Fibroblast of peridontal ligament (primary cell): ENCODE measurements at regions not wholly inside any gene's neighbourhood (a gene's known extent, or its start where the extent isn't known, plus 50 kb on each side); places are given as distances from the start of the nearest gene placed in this dataset.
"Not testable (repeated sequence)": the region's sequence is repeated elsewhere in the genome, so short reads cannot be mapped to it uniquely, and the experiment has no call there.

Experiments
- DNase-seq: peaks from one replicate; pipeline ENCODE4 v3.0.0-alpha.2; 2010; ENCODE audit errors: extremely low read depth

- DNase-seq = no peak
These were observed 118.1 kb upstream of the EGR2 start for GRCh38 chr10:62934258-62934657.

GRCh38 chr10:62928763-62929162, 112.6 kb upstream of the EGR2 start:
- DNase-seq = not testable (repeated sequence)

DNA sequence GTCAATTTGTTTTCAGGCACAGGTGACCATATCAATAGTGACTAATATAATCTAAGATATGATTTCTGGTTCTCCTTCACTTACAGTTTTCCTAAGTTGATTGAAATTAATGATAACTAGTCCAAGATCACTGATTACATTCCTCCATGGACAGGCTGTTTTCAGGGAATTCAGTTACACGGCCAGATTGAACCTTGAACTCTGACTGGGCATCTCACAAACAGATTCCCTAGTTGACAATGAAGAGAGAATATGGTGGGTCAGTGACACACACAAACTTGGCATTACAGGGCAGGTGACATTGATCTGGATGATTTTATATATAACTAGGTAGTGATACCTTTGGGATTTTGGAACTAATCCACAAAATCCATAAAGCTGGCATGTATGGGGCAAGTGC, 110.2 kb upstream of the EGR2 start:
- no peak for DNase-seq

- DNase-seq = no peak
These were observed 108.2 kb upstream of the EGR2 start for GRCh38 chr10:62924344-62924748.

DNA sequence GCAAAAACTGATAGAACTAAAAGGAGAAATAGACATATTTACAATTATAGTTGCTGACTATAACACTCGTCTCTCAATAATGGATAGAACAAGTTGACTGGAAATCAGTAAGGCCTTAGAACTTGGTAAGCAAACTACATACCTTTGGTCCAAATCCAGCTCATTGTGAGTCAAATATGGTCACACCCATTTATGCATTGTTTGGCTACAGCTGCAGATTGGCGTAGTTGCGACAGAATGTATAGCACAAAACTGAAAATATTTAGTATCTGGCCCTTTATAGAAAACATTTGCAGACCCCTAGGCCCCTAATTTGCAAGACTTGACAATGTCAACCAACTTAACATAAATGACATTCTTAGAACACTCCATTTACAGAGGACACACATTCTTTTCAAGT, 103.6 kb upstream of the EGR2 start:
- no peak for DNase-seq

DNA sequence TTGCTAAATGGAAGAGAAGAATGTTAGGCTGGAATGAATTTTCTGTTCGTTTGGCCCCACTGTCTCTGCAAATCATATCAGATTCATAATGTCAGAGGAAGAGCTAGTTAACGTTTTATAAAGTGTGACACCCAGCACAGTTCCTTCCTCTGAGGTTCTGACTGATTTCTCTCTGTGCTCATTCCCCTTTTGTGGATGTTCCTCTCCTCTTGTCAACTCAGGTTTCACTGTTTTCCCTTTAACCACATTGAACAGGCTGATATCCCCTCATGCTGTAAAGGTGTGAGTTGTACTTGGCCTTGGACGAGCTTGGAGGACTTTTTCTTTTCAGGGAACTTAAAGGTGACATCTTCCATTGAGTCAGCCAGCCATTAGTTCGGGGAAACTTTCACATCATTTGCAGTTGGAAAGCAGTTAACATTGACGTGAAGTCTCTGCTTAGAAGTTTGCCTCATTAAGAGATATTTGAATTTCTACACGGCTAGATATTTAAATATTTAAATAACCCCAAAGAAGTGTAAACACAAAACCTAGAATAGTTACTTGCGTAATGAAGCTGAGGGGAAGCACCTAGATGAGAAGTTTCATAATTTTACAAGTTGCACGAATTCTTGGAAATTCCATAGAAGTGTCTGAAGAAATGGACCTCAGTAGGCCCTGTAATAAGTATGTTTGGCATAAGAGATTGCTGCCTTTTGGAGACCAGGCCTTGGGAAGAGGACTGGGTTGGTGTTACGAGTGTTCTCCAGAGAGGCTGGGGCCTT, 101.5 kb upstream of the EGR2 start:
- no peak for DNase-seq

DNA sequence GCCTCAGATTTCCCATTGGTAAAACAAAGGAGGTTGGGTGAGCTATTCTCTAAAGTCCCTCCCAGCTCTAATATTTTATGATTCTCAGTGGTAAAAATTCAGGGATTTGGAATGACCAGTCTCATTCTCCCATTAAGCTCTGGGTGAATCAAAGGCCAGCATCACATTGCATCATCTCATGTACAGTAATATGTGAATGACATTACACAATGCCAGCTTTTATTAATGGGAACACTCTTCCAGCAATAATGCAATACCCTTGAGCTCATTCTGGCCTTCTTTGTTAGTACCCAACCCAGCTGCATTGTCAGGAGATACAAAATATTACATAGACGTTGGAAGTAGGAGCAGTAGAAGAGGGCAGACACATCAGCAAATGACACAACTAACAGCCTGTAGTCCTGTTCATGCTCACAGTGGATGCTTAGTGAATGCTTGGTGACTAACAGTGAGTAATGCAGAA, 100.0 kb upstream of the EGR2 start:
- peak; percentile 45 for DNase-seq

DNA sequence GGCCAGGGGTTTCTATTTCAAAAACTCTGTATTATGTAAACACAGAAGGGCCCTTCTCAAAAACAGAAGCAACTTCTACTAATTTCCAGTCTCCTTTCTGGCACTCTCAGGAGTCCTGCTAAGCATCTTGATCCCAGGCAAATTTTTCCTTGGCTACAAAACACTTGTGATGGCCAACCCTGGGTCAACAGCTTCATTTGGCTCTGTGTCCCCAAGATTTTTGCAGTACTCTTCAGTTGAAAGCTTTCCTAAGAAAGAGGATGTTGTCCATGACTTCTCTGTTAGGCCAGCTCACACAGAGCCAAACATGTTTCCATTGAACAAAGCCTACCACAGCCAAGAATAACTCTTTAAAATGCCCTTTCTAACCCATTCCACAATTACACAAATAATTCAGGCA, 99.0 kb upstream of the EGR2 start:
- no peak for DNase-seq

- no peak for DNase-seq
These were observed 95.9 kb upstream of the EGR2 start for GRCh38 chr10:62912086-62912485.

DNA sequence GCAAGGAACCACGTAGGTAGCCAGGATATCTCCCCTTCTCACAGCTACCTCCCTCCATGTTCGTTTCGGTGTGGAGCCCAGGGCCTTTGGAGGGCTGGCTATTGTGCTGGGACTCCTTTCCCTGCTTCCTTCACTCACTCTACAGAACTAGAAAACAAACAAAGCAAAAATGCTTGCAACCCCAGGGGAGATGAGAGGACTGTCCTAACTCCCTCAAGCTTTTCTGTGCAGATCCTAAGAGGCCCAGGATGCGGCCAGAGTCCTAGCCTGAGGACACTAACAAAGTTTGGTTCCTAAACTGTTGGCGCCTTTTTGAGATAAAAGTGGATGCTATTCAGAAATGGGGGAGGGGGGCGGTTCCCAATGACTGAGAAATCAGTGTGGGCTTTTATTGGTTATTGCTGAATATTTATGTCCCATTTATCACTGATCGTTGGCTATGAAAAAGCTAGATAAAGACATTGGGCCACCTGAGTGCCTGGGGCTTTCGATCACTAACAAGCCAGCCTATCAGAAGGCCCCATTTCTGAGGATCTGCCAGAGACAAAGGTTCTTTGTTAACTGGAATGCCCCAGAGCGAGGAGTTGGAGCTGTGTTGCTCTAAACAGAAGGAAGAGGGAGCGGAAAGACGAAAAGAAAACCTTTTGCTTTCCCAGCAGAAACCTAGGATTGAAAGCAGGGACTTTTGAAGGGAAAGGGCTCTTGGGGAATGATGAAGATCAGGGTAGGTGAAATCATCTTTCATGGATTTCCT, 95.2 kb upstream of the EGR2 start:
- no peak for DNase-seq

DNA sequence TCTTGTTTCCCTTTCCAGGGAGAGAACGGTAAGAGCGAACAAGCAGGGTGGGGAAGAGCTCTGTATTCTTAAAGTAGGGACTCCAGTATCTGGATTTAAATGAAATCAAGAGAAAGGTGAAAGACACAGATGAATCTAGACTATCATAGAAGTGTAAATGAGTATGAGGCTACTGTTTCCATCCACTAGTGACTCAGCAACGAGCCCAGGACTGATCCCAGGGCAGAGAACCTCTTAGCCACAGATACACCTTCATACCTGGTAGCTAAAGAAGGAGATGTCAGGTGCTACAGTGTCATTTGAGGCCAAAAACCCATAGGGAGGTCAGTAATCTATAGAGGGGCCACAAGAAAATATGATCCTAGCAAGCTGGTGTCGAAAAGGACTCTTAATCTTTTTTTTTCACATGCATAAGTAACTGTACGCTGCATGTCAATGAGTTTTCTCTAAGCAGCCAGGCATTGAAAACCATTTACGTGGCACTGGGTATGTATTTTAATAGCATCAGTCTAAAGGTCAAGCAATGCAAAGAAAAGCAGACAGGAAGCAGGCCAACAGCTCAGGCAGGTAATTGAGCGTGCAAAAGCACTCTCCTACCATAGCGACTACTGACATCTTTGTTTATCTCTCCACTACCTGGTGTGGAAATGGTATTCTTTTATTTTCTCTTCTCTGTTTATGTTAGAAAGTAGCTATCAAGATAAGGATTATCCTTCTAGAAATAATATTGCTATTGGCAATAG, 91.5 kb upstream of the EGR2 start:
- DNase-seq = no peak

GRCh38 chr10:62904281-62904875, 88.2 kb upstream of the EGR2 start:
- DNase-seq = no peak

DNA sequence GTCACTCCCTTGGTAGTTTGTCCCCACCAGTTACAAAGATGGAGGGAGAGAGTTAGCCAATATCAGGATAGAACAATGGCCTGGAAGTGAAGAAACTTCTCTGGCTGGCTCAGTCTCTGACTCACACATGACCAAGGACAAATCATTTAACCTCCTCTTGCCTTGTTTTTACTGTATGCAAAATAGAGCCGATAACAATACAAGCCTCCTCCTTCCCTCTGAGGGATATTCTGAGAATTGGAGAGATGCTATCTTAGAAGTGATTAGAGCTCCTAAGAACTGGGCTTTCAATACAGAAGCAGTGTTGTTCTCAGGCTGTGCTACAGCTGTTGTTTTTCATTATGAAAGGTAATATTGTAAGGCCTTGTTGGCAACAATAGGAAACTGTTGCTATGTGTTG, 87.7 kb upstream of the EGR2 start:
- no peak for DNase-seq

- DNase-seq = no peak
These were observed 84.8 kb upstream of the EGR2 start for GRCh38 chr10:62900829-62901571.

GRCh38 chr10:62899311-62899710, 83.1 kb upstream of the EGR2 start:
- no peak for DNase-seq

GRCh38 chr10:62895063-62895462, 78.9 kb upstream of the EGR2 start:
- DNase-seq = no peak

DNA sequence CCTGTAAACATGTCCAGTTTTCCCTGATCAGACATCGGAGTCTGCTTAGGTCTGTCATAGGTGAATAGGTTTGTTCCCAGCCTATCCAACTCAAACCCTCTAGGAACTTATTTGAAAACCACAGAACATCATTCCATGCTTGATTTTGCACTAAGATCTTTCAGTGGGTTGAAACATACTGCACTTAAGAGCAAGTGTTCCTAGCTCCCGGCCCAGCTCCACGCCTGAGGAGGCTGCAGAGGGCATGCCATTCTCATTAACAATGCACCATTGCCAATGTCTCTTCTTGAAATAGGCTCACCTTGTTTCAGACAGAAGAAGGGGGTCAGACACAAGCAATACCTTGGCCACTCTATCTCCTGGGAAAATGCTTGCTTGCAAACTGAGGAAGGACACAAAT, 78.0 kb upstream of the EGR2 start:
- no peak for DNase-seq

DNA sequence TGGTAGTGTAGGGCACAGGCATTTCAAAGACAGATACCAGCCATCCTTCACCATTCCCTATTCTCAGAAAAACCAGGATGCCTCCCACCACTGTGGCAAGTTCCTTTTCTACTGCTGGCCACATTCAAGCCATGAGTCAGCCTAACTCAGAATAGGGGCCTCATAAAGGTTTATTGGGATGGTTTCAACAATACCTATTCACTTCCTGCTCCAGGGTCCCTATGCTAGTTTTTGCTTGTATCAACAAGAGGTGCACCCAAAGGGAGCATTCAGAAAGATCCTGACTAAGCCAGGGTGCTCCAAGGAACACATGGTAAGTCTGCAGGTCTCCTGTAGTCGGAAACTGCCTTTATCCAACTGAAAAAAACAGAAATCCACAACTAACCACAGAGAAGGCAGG, 76.9 kb upstream of the EGR2 start:
- DNase-seq = no peak

- no peak for DNase-seq
These were observed 74.2 kb upstream of the EGR2 start for GRCh38 chr10:62890395-62890794.

GRCh38 chr10:62887642-62888041, 71.5 kb upstream of the EGR2 start:
- no peak for DNase-seq

DNA sequence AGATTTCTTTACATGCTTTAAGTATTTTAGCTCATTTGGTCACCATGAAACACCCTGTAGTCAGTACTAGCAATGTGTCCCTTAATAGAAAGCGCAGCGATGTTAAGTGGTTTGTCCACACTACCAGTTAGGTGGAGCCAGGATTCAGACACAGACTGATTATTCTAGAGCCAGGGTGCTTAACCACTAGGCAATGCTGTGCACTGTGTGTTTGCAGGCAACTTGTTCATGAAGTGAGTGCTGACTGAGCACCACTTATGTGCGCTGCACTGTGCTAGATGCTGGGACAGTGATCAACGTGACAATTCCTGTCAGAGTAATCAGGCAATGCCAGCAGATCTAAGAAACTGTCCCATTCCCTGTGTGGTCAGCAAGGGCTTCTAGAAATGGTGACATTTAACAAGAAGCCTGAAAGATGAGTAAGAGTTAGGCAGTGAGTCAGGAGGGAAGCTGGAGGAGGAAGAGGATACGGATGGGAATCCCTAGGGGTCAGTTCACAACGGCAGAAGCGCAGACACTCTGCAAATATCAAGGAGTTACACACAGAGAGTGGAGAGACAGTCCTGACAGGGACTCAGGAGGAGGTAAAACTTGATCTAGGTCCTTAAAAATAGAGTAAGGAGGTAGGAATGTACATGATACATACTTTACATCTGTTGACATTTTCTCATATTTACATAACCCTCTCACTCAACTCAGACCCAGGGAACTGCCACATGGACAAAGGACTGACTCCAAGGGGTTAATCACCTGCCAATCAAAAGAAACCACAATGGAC, 69.7 kb upstream of the EGR2 start:
- DNase-seq = peak; percentile 18
